ENCODE measurements at regions not wholly inside any gene's neighbourhood (a gene's known extent, or its start where the extent isn't known, plus 50 kb on each side); places are given as distances from the start of the nearest gene placed in this dataset.

DNA sequence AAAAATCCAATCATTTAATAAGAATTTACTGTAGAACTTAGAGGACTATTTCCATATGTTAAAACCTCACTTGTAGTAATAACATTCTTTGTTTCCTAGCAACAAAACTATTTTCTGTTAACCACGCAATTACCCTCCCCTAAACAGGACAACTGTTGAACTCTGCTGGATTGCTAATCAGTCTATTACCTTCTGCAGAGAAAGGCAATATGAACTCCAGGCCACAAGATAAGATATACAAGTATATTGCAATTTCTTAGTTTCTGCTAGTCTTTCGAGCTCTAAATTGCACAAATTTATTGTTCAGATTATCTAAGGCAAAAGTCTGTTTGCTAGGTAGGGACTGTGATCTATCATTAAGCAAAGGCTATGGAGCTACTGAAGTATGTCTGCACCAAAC lies 920.1 kb upstream of the LRRN3 start:
- DNase-seq (ENCODE audit: extremely low spot score): no peak
- Histone ChIP-seq H3K4me1 (no peaks in the 10 kb centered on the region), H3K27me3 (no peaks in the 10 kb centered on the region), H3K36me3 (no peaks in the 10 kb centered on the region), H3K9me3 (no peaks in the 10 kb centered on the region), H3K27ac (replicated peaks in 1 of 4) (no peak overlapping the region), H3K4me3 (no peak overlapping the region)
- TF ChIP-seq CTCF (IDR thresholded peaks at IDR 0.05) (no peak), POLR2A (IDR thresholded peaks at IDR 0.05; ENCODE audit: low read depth) (no peak), EP300 (IDR thresholded peaks at IDR 0.05) (no peak), POLR2AphosphoS5 (IDR thresholded peaks at IDR 0.05) (no peak)
- intact Hi-C loops (cut with DNase I): no loop called here
- 68% methylated on average over 2 of the region's 2 CpGs for WGBS

DNA sequence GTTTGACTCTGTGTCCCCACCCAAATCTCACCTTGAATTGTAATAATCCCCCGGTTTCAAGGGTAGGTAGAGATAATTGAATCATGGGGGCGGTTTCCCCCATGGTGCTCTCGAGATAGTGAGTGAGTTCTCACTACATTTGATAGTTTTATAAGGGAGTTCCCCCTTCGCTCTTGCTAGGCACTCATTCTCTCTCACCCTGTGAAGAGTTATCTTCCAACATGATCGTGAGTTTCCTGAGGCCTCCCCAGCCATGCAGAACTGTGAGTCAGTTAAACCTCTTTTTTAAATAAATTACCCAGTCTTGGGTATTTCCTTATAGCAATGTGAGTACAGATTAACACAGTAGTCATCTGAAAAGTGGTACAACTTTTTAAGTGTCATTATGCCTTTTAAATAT lies 913.5 kb upstream of the LRRN3 start:
- 77% methylated on average over 5 of the region's 5 CpGs for WGBS
- H3K9me3 ChIP-seq: no peaks in the 10 kb centered on the region
- DNase-seq (ENCODE audit: extremely low spot score): no peak
- H3K36me3 ChIP-seq: no peaks in the 10 kb centered on the region
- H3K4me3 ChIP-seq: no peak overlapping the region
- H3K4me1 ChIP-seq: no peaks in the 10 kb centered on the region
- TF ChIP-seq CTCF (IDR thresholded peaks at IDR 0.05): no peak
- TF ChIP-seq POLR2A (IDR thresholded peaks at IDR 0.05; ENCODE audit: low read depth): no peak
- no peak for TF ChIP-seq POLR2AphosphoS5 (IDR thresholded peaks at IDR 0.05)
- no peak for TF ChIP-seq EP300 (IDR thresholded peaks at IDR 0.05)
- no peak overlapping the region for H3K27ac ChIP-seq (replicated peaks in 1 of 4)
- intact Hi-C loops (cut with DNase I): no loop called here
- no peaks in the 10 kb centered on the region for H3K27me3 ChIP-seq

DNA sequence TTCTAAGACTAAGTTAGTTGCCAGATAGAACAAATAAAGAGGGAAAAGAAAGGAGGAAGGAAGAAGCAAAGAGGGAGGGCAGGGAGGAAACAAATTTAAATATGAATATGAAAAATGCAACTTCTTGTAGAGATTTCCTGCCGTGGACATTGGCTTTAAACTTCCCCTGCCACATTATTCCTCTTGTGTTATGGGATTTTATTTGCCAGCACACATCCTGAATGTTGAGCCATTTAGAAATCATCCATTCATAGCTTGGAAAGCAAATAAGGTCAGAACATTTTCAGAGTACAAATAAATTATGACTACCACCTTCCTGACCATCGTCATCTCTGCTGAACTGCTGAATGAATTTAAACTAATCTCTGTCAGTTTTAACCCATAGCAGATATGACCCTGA lies 911.9 kb upstream of the LRRN3 start:
- WGBS: 22% methylated on average over 2 of the region's 2 CpGs
- Histone ChIP-seq H3K4me1 (no peaks in the 10 kb centered on the region), H3K4me3 (no peak overlapping the region), H3K27me3 (no peaks in the 10 kb centered on the region), H3K27ac (replicated peaks in 1 of 4) (no peak overlapping the region), H3K36me3 (no peaks in the 10 kb centered on the region), H3K9me3 (no peaks in the 10 kb centered on the region)
- DNase-seq (ENCODE audit: extremely low spot score): no peak
- intact Hi-C loops (cut with DNase I): no loop called here
- no peak for TF ChIP-seq EP300 (IDR thresholded peaks at IDR 0.05)
- TF ChIP-seq POLR2A (IDR thresholded peaks at IDR 0.05; ENCODE audit: low read depth): no peak
- no peak for TF ChIP-seq CTCF (IDR thresholded peaks at IDR 0.05)
- TF ChIP-seq POLR2AphosphoS5 (IDR thresholded peaks at IDR 0.05): no peak

DNA sequence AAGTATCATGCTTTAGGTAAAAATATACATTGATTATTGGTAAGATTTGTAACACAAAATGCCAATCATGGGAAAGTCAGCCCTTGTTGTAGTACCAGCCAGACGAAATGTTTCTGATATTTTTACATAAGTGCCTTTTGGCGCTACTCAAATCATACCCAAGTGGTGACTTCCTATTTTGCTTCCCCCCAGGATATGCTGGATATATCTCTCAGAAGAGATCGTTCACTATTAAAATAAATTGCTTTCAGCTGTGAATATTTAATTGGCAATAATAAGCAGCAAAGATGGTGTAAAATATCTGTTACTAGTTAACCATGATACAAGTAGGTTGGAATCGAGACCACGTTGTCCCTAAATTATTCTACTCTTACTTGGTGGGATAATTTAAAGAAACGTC lies 909.2 kb upstream of the LRRN3 start:
- WGBS: 73% methylated on average over 6 of the region's 6 CpGs
- TF ChIP-seq POLR2AphosphoS5 (IDR thresholded peaks at IDR 0.05) (no peak), EP300 (IDR thresholded peaks at IDR 0.05) (no peak), POLR2A (IDR thresholded peaks at IDR 0.05; ENCODE audit: low read depth) (no peak), CTCF (IDR thresholded peaks at IDR 0.05) (no peak)
- H3K4me3 ChIP-seq: no peak overlapping the region
- intact Hi-C loops (cut with DNase I): no loop called here
- H3K27ac ChIP-seq (replicated peaks in 1 of 4): no peak overlapping the region
- no peaks in the 10 kb centered on the region for H3K27me3 ChIP-seq
- no peak for DNase-seq (ENCODE audit: extremely low spot score)
- no peaks in the 10 kb centered on the region for H3K4me1 ChIP-seq
- no peaks in the 10 kb centered on the region for H3K9me3 ChIP-seq
- no peaks in the 10 kb centered on the region for H3K36me3 ChIP-seq

GRCh38 chr7:110186334-110186733 lies 904.6 kb upstream of the LRRN3 start:
- peaks cover 0 to 10% (median 6%) of the 10 kb centered on the region in 4 donors for H3K9me3 ChIP-seq
- intact Hi-C loops (cut with DNase I): no loop called here
- no peak overlapping the region for H3K4me3 ChIP-seq
- DNase-seq (ENCODE audit: extremely low spot score): no peak
- TF ChIP-seq POLR2AphosphoS5 (IDR thresholded peaks at IDR 0.05): no peak
- no peak for TF ChIP-seq CTCF (IDR thresholded peaks at IDR 0.05)
- no peak for TF ChIP-seq EP300 (IDR thresholded peaks at IDR 0.05)
- 89% methylated on average over 2 of the region's 2 CpGs for WGBS
- H3K27ac ChIP-seq (replicated peaks in 1 of 4): no peak overlapping the region
- H3K36me3 ChIP-seq: no peaks in the 10 kb centered on the region
- H3K4me1 ChIP-seq: no peaks in the 10 kb centered on the region
- H3K27me3 ChIP-seq: no peaks in the 10 kb centered on the region

Data from esophagus muscularis mucosa (tissue), 4 donors.